ENCODE measurements at regions not wholly inside any gene's neighbourhood (a gene's known extent, or its start where the extent isn't known, plus 50 kb on each side); places are given as distances from the start of the nearest gene placed in this dataset.

- TF ChIP-seq ZNF274 (IDR thresholded peaks at IDR 0.05; ENCODE audit: low read depth, low read length) (no peak), YY1 (IDR thresholded peaks at IDR 0.05; ENCODE audit: insufficient read depth, insufficient read length) (no peak)
Observed at GRCh38 chr6:102961902-102962301, 1568.4 kb downstream of the GRIK2 start.
